GM20431 (cell line): ENCODE measurements at regions not wholly inside any gene's neighbourhood (a gene's known extent, or its start where the extent isn't known, plus 50 kb on each side); places are given as distances from the start of the nearest gene placed in this dataset.
"Not testable (repeated sequence)": the region's sequence is repeated elsewhere in the genome, so short reads cannot be mapped to it uniquely, and the experiment has no call there.

ENCODE experiments used
- in situ Hi-C: fragments of 300-500 bp; cut with MseI, MboI; formaldehyde crosslinking; loops from one replicate; pipeline ENCODE4 v1.15.0; 2020; ENCODE audit warnings: low sequenced_read_pairs; ENCODE audit not compliant: unreplicated experiment

DNA sequence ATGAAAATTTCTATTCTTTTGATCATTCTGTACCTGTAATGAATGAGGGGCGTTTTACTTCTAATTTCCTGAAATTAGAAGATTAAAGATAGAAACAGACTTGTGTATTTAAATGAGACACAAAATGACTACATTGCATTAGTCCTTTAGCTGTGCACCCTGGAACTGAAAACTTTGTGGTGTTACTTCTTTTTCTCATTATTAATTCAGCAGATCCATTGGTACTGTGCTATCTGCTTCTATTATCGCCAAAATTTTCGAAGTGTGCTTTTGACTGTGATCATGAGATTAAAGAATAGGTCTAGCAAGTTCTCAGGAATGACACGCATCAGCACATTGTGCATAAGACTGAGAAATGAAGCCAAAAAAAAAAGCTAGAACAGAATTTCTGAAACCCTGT lies 1938.9 kb upstream of the TENM3 start:
- in situ Hi-C loops = no loop called here

- in situ Hi-C loops = no loop called here
These were observed 1932.6 kb upstream of the TENM3 start for GRCh38 chr4:180310616-180311015.

DNA sequence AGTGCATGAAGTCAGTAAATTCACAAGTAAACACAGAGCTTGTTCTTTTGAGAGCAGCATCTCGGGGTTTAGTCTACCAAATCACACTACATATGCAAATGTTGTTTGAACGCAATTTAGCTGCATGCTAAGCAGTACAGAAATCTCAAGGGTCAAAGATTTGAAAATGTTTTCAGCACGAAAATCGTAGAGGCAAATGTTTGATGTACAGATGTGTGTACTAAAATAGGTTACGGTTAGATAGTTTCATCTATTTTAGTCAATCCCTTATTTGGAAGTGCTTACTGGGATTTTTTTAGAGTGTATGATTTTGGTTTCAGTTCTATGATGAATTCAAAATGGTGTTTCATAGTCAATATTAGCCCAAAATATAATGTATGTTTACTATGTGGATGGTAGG lies 1928.2 kb upstream of the TENM3 start:
- in situ Hi-C loops = no loop called here

DNA sequence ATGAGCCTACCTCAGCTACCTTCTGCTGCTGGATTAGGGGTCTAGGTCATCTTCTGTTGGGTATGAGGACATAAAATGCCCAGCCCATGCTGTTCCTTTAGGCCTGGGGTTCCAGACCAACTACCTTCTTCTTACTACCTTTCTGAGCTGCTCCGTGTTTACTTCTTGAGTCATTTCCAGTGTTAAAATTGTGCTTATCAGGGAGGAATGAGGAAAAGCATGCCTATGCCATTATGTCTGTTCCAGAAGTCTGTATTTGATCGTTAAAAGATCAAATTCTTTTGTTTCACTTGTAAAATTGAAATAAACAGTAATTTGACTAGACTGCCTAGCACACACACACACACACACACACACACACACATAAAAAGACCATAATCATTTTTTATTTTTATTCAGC lies 1912.7 kb upstream of the TENM3 start:
- in situ Hi-C loops = no loop called here

DNA sequence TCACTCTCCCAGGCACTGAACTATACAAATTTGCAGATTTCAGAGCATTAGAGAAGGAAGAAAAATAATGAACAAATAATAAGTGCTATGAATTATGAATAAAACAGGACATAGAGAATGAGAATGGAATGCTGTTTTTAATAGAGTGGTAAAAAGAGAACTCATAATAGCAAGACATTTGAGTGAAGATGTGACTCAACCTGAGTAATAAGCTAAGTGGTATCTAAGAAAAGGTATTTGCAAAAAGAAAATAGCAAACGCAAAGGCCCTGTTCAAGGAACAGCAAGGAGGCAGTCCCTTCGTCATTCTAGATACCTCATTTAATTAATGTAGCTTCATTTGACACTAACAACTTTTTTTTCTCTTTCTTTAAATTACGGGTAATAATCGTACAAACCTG lies 1910.0 kb upstream of the TENM3 start:
- in situ Hi-C loops = no loop called here

DNA sequence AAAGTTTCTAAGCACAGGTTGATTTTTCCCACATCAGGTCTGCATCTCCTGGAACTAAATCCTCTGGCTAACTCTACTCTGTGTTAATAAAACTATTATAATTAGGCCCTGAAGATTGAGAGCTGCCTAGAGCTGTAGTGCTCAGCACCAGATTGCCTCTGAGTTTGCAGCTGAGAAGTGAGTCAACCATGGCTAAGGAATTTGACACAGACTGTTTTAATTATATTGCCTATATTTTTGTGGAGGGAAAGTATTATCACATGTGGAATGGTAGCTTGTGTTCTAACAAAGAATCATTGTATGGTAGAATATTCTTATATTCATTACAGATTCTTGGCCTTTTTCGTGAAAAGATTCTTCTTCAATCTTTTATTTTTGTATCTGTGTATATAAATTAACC lies 1907.6 kb upstream of the TENM3 start:
- in situ Hi-C loops = no loop called here

- in situ Hi-C loops = no loop called here
These were observed 1906.6 kb upstream of the TENM3 start for GRCh38 chr4:180336494-180337090.

DNA sequence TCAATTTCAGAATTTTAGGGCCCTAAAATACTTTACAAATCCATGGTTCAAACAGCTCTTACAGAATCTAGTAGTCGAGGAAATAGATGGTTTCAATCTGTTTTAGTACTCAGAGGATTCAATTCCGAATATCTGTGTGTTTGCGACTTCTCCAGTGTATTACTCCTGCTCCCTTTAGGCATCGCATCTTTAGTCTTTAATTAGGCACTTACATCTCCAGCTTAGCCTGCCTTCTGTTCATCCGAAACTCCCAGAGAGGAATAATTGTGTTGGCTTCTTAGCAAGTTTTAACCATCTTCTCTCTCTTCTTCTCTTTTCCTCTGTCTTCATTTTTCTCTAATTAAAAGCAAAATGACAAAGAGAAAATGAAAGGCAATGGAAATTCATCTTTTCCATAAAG lies 1901.3 kb upstream of the TENM3 start:
- in situ Hi-C loops = no loop called here

GRCh38 chr4:180350901-180351300 lies 1892.3 kb upstream of the TENM3 start:
- in situ Hi-C loops = no loop called here

DNA sequence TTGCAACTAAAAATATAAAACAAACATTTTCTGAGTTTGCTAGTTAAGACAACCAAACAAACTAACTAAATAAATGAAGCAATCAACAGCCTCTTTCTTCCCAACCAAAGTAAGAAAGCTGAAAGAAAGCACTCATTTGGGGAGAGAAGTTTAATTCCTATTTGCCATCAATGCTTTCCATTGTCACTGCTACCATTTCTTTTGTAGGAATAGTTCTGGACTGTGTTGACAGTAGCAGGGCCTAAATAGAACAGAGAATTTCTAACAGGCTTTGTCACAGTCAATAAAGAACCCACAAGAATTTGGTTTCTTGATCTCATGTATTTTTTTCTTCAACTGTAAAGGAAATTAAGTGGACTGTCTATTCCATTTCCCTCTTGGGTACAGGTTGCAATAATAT lies 1886.4 kb upstream of the TENM3 start:
- in situ Hi-C loops = no loop called here

- in situ Hi-C loops = not testable (repeated sequence)
These were observed 1883.1 kb upstream of the TENM3 start for GRCh38 chr4:180360113-180360512.

GRCh38 chr4:180363815-180364214 lies 1879.4 kb upstream of the TENM3 start:
- in situ Hi-C loops = no loop called here

DNA sequence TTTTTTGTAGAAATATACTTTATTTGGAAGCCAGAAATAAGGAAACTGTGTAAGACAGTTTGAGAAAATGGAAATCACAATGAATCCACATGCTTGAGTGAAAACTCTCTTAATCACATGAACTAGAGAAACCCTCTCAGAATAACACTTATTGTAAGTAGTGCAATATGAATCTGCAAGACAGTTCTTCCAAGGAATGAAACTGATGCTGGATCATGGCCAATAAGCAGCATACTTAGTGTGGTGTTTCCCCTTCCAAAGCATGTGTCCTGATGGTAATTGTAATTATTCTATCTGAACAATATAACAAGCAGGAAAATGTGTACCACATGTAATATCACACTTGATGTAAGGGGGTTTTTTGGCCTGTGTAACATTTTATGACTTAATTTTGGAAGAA lies 1870.5 kb upstream of the TENM3 start:
- in situ Hi-C loops = no loop called here

DNA sequence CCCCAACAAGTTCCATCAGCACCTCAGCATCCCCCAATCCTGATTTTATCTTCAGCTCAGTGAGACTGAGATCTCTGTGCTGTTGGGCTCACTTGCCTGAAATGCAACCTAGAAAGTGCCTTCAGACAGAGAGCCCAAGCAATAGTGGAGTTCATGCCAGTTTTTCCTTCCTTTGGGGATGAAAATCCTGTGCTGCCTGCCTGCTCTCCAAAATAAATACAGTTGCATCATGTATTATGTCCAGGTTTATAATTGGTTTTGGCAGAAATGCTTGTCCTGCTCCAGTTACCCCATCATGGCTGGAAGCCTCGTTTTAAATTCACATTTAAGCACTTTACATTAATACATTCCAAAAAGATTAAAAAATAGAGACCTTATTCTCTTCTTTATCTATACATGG lies 1865.5 kb upstream of the TENM3 start:
- in situ Hi-C loops = no loop called here

DNA sequence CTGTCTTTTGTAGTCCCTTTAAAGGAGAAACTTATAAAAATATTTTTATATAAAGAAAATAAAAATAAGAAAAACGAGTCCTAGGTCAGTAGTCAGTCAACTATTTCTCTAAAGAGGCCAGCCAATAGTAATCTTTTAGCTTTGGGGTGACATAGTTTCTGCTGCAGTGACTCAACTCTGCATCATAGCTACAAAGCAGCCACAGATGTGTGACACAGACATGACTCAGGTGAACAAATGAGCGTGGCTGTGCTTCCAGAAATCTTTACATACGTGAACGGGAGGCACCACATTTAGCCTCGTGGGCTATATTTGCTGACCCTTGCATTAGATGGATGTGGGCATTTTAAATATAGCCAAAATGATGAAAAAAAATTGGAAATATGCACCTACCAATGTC lies 1862.5 kb upstream of the TENM3 start:
- in situ Hi-C loops = no loop called here

- in situ Hi-C loops = no loop called here
These were observed 1851.6 kb upstream of the TENM3 start for GRCh38 chr4:180391613-180392012.

DNA sequence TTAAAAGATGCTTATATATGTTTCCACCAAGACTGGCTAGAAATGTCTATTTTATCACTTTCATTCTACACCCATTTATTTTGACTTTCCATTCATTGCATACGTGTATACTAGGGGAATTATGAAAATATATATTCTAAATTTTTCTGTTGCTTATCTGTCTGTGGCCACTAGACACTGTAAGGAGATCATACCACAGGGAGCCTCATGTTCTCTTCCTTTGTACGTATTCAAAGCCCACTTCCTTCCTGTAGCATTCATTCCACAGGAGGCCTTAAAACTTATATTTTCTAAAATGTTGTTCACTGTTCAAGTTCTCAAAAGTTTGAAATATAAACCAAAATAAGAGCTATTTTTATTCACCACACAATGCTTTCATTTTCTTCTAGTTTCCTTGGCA lies 1848.9 kb upstream of the TENM3 start:
- in situ Hi-C loops = no loop called here

DNA sequence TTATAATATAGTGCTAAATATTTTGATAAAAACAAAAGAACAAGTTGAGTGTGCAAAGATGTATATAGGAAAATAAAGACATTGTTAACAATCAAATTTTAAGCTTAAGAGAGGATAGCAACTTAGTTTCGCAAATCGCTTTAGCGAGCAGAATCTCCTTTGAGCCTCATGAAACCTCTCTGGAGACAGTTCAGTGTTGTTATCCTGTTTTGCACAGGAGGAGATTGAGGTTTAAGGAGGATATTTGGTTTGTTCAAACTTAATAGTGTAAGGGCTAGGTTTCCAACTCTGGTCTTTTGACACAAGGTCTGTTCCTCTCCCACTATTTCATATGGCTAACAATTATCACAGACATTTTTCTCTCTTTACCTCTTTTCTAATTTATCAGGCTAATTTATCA lies 1848.5 kb upstream of the TENM3 start:
- in situ Hi-C loops = no loop called here

GRCh38 chr4:180398564-180398963 lies 1844.6 kb upstream of the TENM3 start:
- in situ Hi-C loops = no loop called here

DNA sequence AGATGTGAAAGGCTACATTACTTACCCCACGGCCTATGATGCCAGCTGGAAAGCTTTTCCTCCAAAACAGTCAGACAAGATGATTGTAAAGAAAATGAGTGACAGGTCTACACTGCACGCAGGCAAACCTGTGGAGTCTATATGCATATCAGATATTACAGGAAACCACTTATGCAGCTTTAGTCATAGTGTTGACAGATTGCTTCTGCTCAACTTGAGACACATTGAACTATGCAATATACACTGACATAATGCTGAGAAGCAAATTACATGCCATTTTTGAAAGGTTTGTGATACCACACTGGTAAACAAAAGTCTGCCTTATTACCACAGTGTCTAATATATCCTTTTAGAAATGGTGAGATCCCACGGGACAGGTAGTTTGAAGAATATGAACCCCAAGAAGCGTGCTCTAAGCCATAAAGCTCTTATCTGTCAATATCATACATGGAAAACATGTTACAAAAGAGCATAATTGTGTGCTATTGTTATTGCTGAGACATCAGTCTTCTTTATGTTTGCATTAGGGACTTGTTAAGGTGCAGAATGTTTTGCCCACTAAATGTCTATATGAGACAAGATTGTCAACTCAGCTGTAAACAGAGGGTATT lies 1835.8 kb upstream of the TENM3 start:
- in situ Hi-C loops = no loop called here

GRCh38 chr4:180418819-180419531 lies 1824.2 kb upstream of the TENM3 start:
- in situ Hi-C loops = no loop called here
